G401.6 (cell line): ENCODE measurements at regions not wholly inside any gene's neighbourhood (a gene's known extent, or its start where the extent isn't known, plus 50 kb on each side); places are given as distances from the start of the nearest gene placed in this dataset.
"Not testable (repeated sequence)": the region's sequence is repeated elsewhere in the genome, so short reads cannot be mapped to it uniquely, and the experiment has no call there.

Experiments used
- FAIRE-seq: peaks from 2 replicates; lab custom pipeline; 2012; peaks lifted over from hg19 to GRCh38; lab: Jason Lieb, UNC

- not testable (repeated sequence) for FAIRE-seq
These were observed 201.0 kb downstream of the POTED start for GRCh38 chr21:13810559-13810958.

GRCh38 chr21:13806444-13806843 is 196.9 kb downstream of the POTED start:
- FAIRE-seq: not testable (repeated sequence)

GRCh38 chr21:13802757-13803156 is 193.2 kb downstream of the POTED start:
- FAIRE-seq: not testable (repeated sequence)
